ENCODE measurements at regions not wholly inside any gene's neighbourhood (a gene's known extent, or its start where the extent isn't known, plus 50 kb on each side); places are given as distances from the start of the nearest gene placed in this dataset.

- peaks cover 84% of the 10 kb centered on the region for H3K27me3 ChIP-seq (ENCODE audit: insufficient read depth, low read length)
- H3K4me3 ChIP-seq (ENCODE audit: low read depth, low read length) = peak overlapping the region; percentile 68
- H3K36me3 ChIP-seq (ENCODE audit: insufficient read depth, low read length) = no peaks in the 10 kb centered on the region
- peak overlapping the region; percentile 47 for H2AFZ ChIP-seq (ENCODE audit: low read length, unreplicated experiment)
- no peak overlapping the region for H3K27ac ChIP-seq (ENCODE audit: low read depth, low read length)
- peaks cover 26% of the 10 kb centered on the region for H3K4me1 ChIP-seq (ENCODE audit: control insufficient read depth, insufficient read depth, low read length, unreplicated experiment)
- H3K79me2 ChIP-seq (ENCODE audit: control insufficient read depth, insufficient read depth, low read length, unreplicated experiment) = no peaks in the 10 kb centered on the region
Observed at GRCh38 chr11:43556612-43557375, 123.7 kb upstream of the HSD17B12 start.

GRCh38 chr11:43557553-43558110 lies 122.9 kb upstream of the HSD17B12 start:
- Histone ChIP-seq H3K4me1 (ENCODE audit: control insufficient read depth, insufficient read depth, low read length, unreplicated experiment) (peaks cover 26% of the 10 kb centered on the region), H3K27me3 (ENCODE audit: insufficient read depth, low read length) (peaks cover 82% of the 10 kb centered on the region), H3K27ac (ENCODE audit: low read depth, low read length) (no peak overlapping the region), H3K79me2 (ENCODE audit: control insufficient read depth, insufficient read depth, low read length, unreplicated experiment) (no peaks in the 10 kb centered on the region), H2AFZ (ENCODE audit: low read length, unreplicated experiment) (no peak overlapping the region), H3K36me3 (ENCODE audit: insufficient read depth, low read length) (no peaks in the 10 kb centered on the region), H3K4me3 (ENCODE audit: low read depth, low read length) (peak overlapping the region; percentile 68)

GRCh38 chr11:43558146-43558545 lies 122.4 kb upstream of the HSD17B12 start:
- Histone ChIP-seq H3K4me3 (ENCODE audit: low read depth, low read length) (no peak overlapping the region), H3K4me1 (ENCODE audit: control insufficient read depth, insufficient read depth, low read length, unreplicated experiment) (peaks cover 26% of the 10 kb centered on the region), H3K36me3 (ENCODE audit: insufficient read depth, low read length) (no peaks in the 10 kb centered on the region), H3K27ac (ENCODE audit: low read depth, low read length) (no peak overlapping the region), H3K79me2 (ENCODE audit: control insufficient read depth, insufficient read depth, low read length, unreplicated experiment) (no peaks in the 10 kb centered on the region), H2AFZ (ENCODE audit: low read length, unreplicated experiment) (no peak overlapping the region), H3K27me3 (ENCODE audit: insufficient read depth, low read length) (peaks cover 81% of the 10 kb centered on the region)

- H3K36me3 ChIP-seq (ENCODE audit: insufficient read depth, low read length) = no peaks in the 10 kb centered on the region
- no peak overlapping the region for H2AFZ ChIP-seq (ENCODE audit: low read length, unreplicated experiment)
- H3K79me2 ChIP-seq (ENCODE audit: control insufficient read depth, insufficient read depth, low read length, unreplicated experiment) = no peaks in the 10 kb centered on the region
- peaks cover 80% of the 10 kb centered on the region for H3K27me3 ChIP-seq (ENCODE audit: insufficient read depth, low read length)
- H3K27ac ChIP-seq (ENCODE audit: low read depth, low read length) = no peak overlapping the region
- H3K4me3 ChIP-seq (ENCODE audit: low read depth, low read length) = no peak overlapping the region
- H3K4me1 ChIP-seq (ENCODE audit: control insufficient read depth, insufficient read depth, low read length, unreplicated experiment) = peaks cover 26% of the 10 kb centered on the region
Observed at GRCh38 chr11:43558556-43559127, 121.9 kb upstream of the HSD17B12 start.

GRCh38 chr11:43561832-43562231 lies 118.7 kb upstream of the HSD17B12 start:
- no peaks in the 10 kb centered on the region for H3K79me2 ChIP-seq (ENCODE audit: control insufficient read depth, insufficient read depth, low read length, unreplicated experiment)
- peaks cover 11% of the 10 kb centered on the region for H3K4me1 ChIP-seq (ENCODE audit: control insufficient read depth, insufficient read depth, low read length, unreplicated experiment)
- no peak overlapping the region for H3K27ac ChIP-seq (ENCODE audit: low read depth, low read length)
- H3K4me3 ChIP-seq (ENCODE audit: low read depth, low read length) = no peak overlapping the region
- H3K27me3 ChIP-seq (ENCODE audit: insufficient read depth, low read length) = peaks cover 57% of the 10 kb centered on the region
- H3K36me3 ChIP-seq (ENCODE audit: insufficient read depth, low read length) = no peaks in the 10 kb centered on the region
- H2AFZ ChIP-seq (ENCODE audit: low read length, unreplicated experiment) = no peak overlapping the region

- no peak overlapping the region for H2AFZ ChIP-seq (ENCODE audit: low read length, unreplicated experiment)
- H3K79me2 ChIP-seq (ENCODE audit: control insufficient read depth, insufficient read depth, low read length, unreplicated experiment) = no peaks in the 10 kb centered on the region
- peaks cover 57% of the 10 kb centered on the region for H3K27me3 ChIP-seq (ENCODE audit: insufficient read depth, low read length)
- no peak overlapping the region for H3K4me3 ChIP-seq (ENCODE audit: low read depth, low read length)
- no peaks in the 10 kb centered on the region for H3K36me3 ChIP-seq (ENCODE audit: insufficient read depth, low read length)
- H3K27ac ChIP-seq (ENCODE audit: low read depth, low read length) = no peak overlapping the region
- H3K4me1 ChIP-seq (ENCODE audit: control insufficient read depth, insufficient read depth, low read length, unreplicated experiment) = no peaks in the 10 kb centered on the region
Observed at GRCh38 chr11:43567396-43567975, 113.1 kb upstream of the HSD17B12 start.

- Histone ChIP-seq H3K79me2 (ENCODE audit: control insufficient read depth, insufficient read depth, low read length, unreplicated experiment) (no peaks in the 10 kb centered on the region), H2AFZ (ENCODE audit: low read length, unreplicated experiment) (no peak overlapping the region), H3K36me3 (ENCODE audit: insufficient read depth, low read length) (no peaks in the 10 kb centered on the region), H3K27ac (ENCODE audit: low read depth, low read length) (no peak overlapping the region), H3K4me3 (ENCODE audit: low read depth, low read length) (no peak overlapping the region), H3K27me3 (ENCODE audit: insufficient read depth, low read length) (peaks cover 99% of the 10 kb centered on the region), H3K4me1 (ENCODE audit: control insufficient read depth, insufficient read depth, low read length, unreplicated experiment) (peaks cover 18% of the 10 kb centered on the region)
Observed at GRCh38 chr11:43573233-43573632, 107.3 kb upstream of the HSD17B12 start.

GRCh38 chr11:43573873-43574272 lies 106.7 kb upstream of the HSD17B12 start:
- H3K79me2 ChIP-seq (ENCODE audit: control insufficient read depth, insufficient read depth, low read length, unreplicated experiment) = no peaks in the 10 kb centered on the region
- no peak overlapping the region for H2AFZ ChIP-seq (ENCODE audit: low read length, unreplicated experiment)
- no peaks in the 10 kb centered on the region for H3K36me3 ChIP-seq (ENCODE audit: insufficient read depth, low read length)
- H3K4me3 ChIP-seq (ENCODE audit: low read depth, low read length) = no peak overlapping the region
- H3K27me3 ChIP-seq (ENCODE audit: insufficient read depth, low read length) = peaks cover 98% of the 10 kb centered on the region
- H3K27ac ChIP-seq (ENCODE audit: low read depth, low read length) = no peak overlapping the region
- peaks cover 22% of the 10 kb centered on the region for H3K4me1 ChIP-seq (ENCODE audit: control insufficient read depth, insufficient read depth, low read length, unreplicated experiment)

GRCh38 chr11:43574411-43574810 lies 106.1 kb upstream of the HSD17B12 start:
- Histone ChIP-seq H3K79me2 (ENCODE audit: control insufficient read depth, insufficient read depth, low read length, unreplicated experiment) (no peaks in the 10 kb centered on the region), H3K4me1 (ENCODE audit: control insufficient read depth, insufficient read depth, low read length, unreplicated experiment) (peaks cover 22% of the 10 kb centered on the region), H2AFZ (ENCODE audit: low read length, unreplicated experiment) (no peak overlapping the region), H3K27ac (ENCODE audit: low read depth, low read length) (no peak overlapping the region), H3K36me3 (ENCODE audit: insufficient read depth, low read length) (no peaks in the 10 kb centered on the region), H3K27me3 (ENCODE audit: insufficient read depth, low read length) (peaks cover 96% of the 10 kb centered on the region), H3K4me3 (ENCODE audit: low read depth, low read length) (no peak overlapping the region)

- H3K4me3 ChIP-seq (ENCODE audit: low read depth, low read length) = peak overlapping the region; percentile 73
Observed at GRCh38 chr11:43574949-43575912, 105.3 kb upstream of the HSD17B12 start.

More at GRCh38 chr11:43574949-43575912, 105.3 kb upstream of the HSD17B12 start:
- H2AFZ ChIP-seq (ENCODE audit: low read length, unreplicated experiment) = no peak overlapping the region
- H3K27ac ChIP-seq (ENCODE audit: low read depth, low read length) = no peak overlapping the region
- H3K4me1 ChIP-seq (ENCODE audit: control insufficient read depth, insufficient read depth, low read length, unreplicated experiment) = peaks cover 22% of the 10 kb centered on the region
- no peaks in the 10 kb centered on the region for H3K36me3 ChIP-seq (ENCODE audit: insufficient read depth, low read length)
- H3K79me2 ChIP-seq (ENCODE audit: control insufficient read depth, insufficient read depth, low read length, unreplicated experiment) = no peaks in the 10 kb centered on the region
- H3K27me3 ChIP-seq (ENCODE audit: insufficient read depth, low read length) = peaks cover 96% of the 10 kb centered on the region
